LNCAP (cell line): ENCODE measurements at regions not wholly inside any gene's neighbourhood (a gene's known extent, or its start where the extent isn't known, plus 50 kb on each side); places are given as distances from the start of the nearest gene placed in this dataset.

Source experiments
- CTCF ChIP-seq: fragments of 450-650 bp; IDR thresholded peaks from 2 replicates; pipeline ENCODE4 v1.5.1; 2017; ENCODE audit warnings: mild to moderate bottlenecking

- TF ChIP-seq CTCF, result no peak
Measured at GRCh38 chr7:25802057-25802456, 349.9 kb upstream of the NFE2L3 start.

- TF ChIP-seq CTCF, result no peak
Measured at GRCh38 chr7:25802473-25802872, 349.5 kb upstream of the NFE2L3 start.

- TF ChIP-seq CTCF, result no peak
Measured at GRCh38 chr7:25803117-25803887, 348.7 kb upstream of the NFE2L3 start.

- no peak for TF ChIP-seq CTCF
Measured at GRCh38 chr7:25804154-25804553, 347.8 kb upstream of the NFE2L3 start.

- no peak for TF ChIP-seq CTCF
Measured at GRCh38 chr7:25805027-25805687, 346.8 kb upstream of the NFE2L3 start.

- no peak for TF ChIP-seq CTCF
Measured at GRCh38 chr7:25807086-25807611, 344.8 kb upstream of the NFE2L3 start.

- no peak for TF ChIP-seq CTCF
Measured at GRCh38 chr7:25809441-25809840, 342.6 kb upstream of the NFE2L3 start.
